PC-3 (cell line): ENCODE measurements at regions not wholly inside any gene's neighbourhood (a gene's known extent, or its start where the extent isn't known, plus 50 kb on each side); places are given as distances from the start of the nearest gene placed in this dataset.

Experiments used
- EZH2 ChIP-seq: fragments of 300-600 bp; sonication (generic); IDR thresholded peaks from one replicate; pipeline ENCODE4 v1.6.1; 2017; ENCODE audit warnings: antibody characterized with exemption, mild to moderate bottlenecking, low read length; ENCODE audit not compliant: unreplicated experiment
- EZH2phosphoT487 ChIP-seq: fragments of 300-600 bp; sonication (generic); IDR thresholded peaks from 2 replicates; pipeline ENCODE4 v1.6.1; 2018; ENCODE audit warnings: mild to moderate bottlenecking, antibody characterized with exemption, low read length, borderline replicate concordance
- TF ChIP-seq, protein P1 (sequence below): fragments of 300-600 bp; sonication (generic); conservative IDR thresholded peaks from 2 replicates; pipeline ENCODE4 v1.5.1; 2017; ENCODE audit warnings: antibody characterized with exemption, low read depth, mild to moderate bottlenecking, low read length

DNA sequence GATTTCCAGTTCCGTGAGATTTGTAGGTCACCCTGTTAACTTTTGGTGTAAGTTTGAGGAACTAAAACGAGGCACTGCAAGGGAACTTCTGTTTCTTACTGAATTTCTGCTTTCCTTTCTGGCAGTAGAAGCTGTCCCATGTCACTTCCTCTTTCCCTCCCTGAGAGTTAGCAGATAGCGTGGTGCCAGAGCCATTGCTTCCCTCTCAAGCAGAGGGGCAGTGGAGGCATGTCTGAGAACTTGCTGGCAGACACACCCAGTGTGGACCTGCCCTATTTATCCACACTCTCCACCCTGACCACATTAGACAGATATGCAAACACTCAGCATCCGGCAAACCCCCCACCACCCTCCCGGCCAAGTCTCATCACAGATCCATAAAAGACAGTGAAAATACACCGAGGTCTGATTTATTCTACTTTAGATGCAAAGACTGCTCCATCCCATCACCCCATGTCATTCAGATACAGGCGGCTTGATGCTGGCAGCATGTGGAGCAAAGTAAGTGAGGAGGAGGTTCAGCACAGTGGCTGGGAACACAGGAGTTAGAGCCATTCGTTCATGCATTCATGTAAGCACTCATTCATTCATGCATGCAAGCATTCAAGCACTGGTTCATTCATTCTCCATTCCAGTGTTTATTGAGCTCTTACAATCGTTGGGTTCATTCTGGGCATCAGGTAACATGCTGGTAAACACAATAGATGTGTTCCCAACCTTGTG, 324.7 kb downstream of the SHQ1 start:
- TF ChIP-seq, protein P1, sequence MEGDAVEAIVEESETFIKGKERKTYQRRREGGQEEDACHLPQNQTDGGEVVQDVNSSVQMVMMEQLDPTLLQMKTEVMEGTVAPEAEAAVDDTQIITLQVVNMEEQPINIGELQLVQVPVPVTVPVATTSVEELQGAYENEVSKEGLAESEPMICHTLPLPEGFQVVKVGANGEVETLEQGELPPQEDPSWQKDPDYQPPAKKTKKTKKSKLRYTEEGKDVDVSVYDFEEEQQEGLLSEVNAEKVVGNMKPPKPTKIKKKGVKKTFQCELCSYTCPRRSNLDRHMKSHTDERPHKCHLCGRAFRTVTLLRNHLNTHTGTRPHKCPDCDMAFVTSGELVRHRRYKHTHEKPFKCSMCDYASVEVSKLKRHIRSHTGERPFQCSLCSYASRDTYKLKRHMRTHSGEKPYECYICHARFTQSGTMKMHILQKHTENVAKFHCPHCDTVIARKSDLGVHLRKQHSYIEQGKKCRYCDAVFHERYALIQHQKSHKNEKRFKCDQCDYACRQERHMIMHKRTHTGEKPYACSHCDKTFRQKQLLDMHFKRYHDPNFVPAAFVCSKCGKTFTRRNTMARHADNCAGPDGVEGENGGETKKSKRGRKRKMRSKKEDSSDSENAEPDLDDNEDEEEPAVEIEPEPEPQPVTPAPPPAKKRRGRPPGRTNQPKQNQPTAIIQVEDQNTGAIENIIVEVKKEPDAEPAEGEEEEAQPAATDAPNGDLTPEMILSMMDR, result no peak
- TF ChIP-seq EZH2 (no peak), EZH2phosphoT487 (no peak)
